HFFc6 (cell line): ENCODE measurements at regions not wholly inside any gene's neighbourhood (a gene's known extent, or its start where the extent isn't known, plus 50 kb on each side); places are given as distances from the start of the nearest gene placed in this dataset.

ENCODE experiments used
- DNase-seq: peaks from one replicate; pipeline ENCODE4 v3.0.0-alpha.2; 2018
- H3K27ac Mint-ChIP-seq: 2 replicates; pipeline ENCODE4 v1.8.0; 2020; ENCODE audit warnings: mild to moderate bottlenecking, mixed read lengths
- H3K27me3 Mint-ChIP-seq: 2 replicates; pipeline ENCODE4 v1.8.0; 2021; ENCODE audit warnings: mild to moderate bottlenecking, moderate library complexity, mixed read lengths; ENCODE audit not compliant: insufficient read depth
- H3K36me3 Mint-ChIP-seq: 2 replicates; pipeline ENCODE4 v1.8.0; 2021; ENCODE audit warnings: low read depth, mixed read lengths
- H3K4me1 Mint-ChIP-seq: 2 replicates; pipeline ENCODE4 v1.8.0; 2020; ENCODE audit warnings: low read depth, mixed read lengths
- H3K4me3 Mint-ChIP-seq: 2 replicates; pipeline ENCODE4 v1.8.0; 2020; ENCODE audit warnings: mild to moderate bottlenecking, moderate library complexity, mixed read lengths
- H3K9me3 Mint-ChIP-seq: 2 replicates; pipeline ENCODE4 v1.8.0; 2020; ENCODE audit warnings: mild to moderate bottlenecking, mixed read lengths
- TF ChIP-seq, protein P1 (sequence below): fragments of 200-600 bp; sonication (generic); IDR thresholded peaks from 2 replicates; pipeline ENCODE4 v1.5.0; 2021; ENCODE audit warnings: antibody characterized with exemption, mild to moderate bottlenecking

DNA sequence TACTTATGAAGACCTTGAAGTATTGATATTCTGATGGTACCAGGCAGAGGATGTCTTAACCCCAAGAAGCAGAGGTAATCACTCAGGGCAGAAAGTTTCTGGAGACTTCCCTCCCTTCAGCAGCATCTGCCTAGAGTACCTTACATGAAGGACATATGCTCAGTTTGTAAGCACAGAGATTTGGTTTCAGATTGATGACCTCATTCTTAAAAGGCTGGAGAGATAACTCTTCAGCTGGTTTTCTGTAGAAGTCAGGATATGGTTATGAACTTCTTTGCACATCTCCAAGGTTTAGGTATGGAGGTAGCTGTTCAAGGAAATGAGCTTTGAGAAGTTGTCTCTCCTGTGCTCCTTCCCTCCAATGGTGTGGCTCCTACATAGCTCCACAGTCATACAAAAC, 148.7 kb downstream of the HHIPL2 start:
- TF ChIP-seq, protein P1, sequence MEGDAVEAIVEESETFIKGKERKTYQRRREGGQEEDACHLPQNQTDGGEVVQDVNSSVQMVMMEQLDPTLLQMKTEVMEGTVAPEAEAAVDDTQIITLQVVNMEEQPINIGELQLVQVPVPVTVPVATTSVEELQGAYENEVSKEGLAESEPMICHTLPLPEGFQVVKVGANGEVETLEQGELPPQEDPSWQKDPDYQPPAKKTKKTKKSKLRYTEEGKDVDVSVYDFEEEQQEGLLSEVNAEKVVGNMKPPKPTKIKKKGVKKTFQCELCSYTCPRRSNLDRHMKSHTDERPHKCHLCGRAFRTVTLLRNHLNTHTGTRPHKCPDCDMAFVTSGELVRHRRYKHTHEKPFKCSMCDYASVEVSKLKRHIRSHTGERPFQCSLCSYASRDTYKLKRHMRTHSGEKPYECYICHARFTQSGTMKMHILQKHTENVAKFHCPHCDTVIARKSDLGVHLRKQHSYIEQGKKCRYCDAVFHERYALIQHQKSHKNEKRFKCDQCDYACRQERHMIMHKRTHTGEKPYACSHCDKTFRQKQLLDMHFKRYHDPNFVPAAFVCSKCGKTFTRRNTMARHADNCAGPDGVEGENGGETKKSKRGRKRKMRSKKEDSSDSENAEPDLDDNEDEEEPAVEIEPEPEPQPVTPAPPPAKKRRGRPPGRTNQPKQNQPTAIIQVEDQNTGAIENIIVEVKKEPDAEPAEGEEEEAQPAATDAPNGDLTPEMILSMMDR, result no peak
- Mint-ChIP-seq H3K4me3 (no peak overlapping the region), H3K27me3 (peaks cover 19% of the 10 kb centered on the region)

DNA sequence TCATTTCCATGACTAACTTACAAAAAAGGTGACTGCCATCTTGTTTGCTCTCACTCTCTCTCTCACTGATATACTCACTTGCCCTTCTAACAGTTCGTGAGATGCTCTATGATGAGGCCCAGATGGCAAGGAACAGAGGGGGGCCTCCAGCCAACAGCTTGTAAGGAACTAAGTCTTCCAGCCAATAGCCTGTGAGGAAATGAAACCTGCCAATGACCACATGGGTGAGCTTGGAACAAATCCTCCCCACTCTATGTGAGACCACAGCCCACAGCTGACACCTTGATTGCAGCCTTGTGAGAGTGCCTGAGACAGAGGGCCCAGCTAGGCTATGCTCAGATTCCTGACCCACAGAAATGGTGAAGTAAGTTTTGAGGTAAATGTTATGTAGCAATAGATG, 153.7 kb downstream of the HHIPL2 start:
- peaks cover 5% of the 10 kb centered on the region for H3K27me3 Mint-ChIP-seq
- H3K4me1 Mint-ChIP-seq, result peaks cover 40% of the 10 kb centered on the region
- H3K4me3 Mint-ChIP-seq, result no peak overlapping the region
- no peak for DNase-seq
- no peaks in the 10 kb centered on the region for H3K9me3 Mint-ChIP-seq
- H3K36me3 Mint-ChIP-seq, result no peaks in the 10 kb centered on the region
- no peak overlapping the region for H3K27ac Mint-ChIP-seq
- TF ChIP-seq, protein P1, result no peak

More for the DNA sequence above, 148.7 kb downstream of the HHIPL2 start:
- H3K9me3 Mint-ChIP-seq, result no peaks in the 10 kb centered on the region
- DNase-seq, result no peak
- no peaks in the 10 kb centered on the region for H3K4me1 Mint-ChIP-seq
- H3K27ac Mint-ChIP-seq, result no peak overlapping the region
- H3K36me3 Mint-ChIP-seq, result no peaks in the 10 kb centered on the region

DNA sequence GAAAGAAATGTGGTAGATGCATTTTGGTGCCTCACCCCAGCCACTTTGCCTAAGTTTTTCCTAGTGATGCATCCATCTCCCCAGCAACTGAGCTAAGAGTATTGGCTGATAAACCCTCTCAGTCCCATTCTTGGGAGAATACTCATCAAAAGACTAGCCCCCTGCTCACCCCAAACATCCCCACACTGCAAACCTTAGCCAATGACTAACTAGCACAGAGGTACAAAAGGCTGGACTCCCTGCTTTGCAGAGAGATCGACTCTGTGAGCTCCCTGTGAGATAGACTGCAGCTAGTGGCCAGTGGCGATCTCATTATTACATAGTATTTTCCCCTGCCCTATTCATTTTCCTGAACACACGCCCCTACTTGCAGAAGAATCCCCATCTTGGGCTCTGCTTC, 155.3 kb downstream of the HHIPL2 start:
- TF ChIP-seq, protein P1, result no peak
- Mint-ChIP-seq H3K4me1 (peaks cover 40% of the 10 kb centered on the region), H3K36me3 (no peaks in the 10 kb centered on the region), H3K9me3 (no peaks in the 10 kb centered on the region), H3K27me3 (peaks cover 1% of the 10 kb centered on the region), H3K27ac (no peak overlapping the region), H3K4me3 (no peak overlapping the region)
- peak; percentile 57 for DNase-seq

DNA sequence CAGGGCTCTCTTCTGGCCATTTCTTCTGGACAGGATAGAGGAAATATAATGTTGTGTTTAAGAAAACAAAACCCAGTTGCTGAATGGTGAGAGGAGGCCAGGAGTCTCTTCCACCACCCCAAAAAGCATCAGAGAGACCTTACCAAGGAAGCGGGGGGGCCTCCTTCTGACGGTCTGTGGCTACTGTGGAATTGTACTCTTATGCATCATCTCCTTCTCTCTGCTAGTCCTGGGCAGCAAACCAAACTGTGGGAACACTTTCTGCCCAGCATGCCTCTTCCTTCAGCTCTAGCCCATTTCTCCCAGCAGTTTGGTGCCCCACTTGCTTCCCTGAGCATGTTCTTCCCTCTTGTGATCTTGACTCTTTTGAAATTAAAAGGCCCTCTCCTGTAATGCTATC, 157.7 kb downstream of the HHIPL2 start:
- TF ChIP-seq, protein P1, result no peak
- no peaks in the 10 kb centered on the region for H3K9me3 Mint-ChIP-seq
- peak overlapping the region; percentile 56; the same call in 1 of the 2 replicates for H3K27ac Mint-ChIP-seq
- no peak overlapping the region for H3K4me3 Mint-ChIP-seq
- H3K4me1 Mint-ChIP-seq, result peaks cover 40% of the 10 kb centered on the region
- peaks cover 1% of the 10 kb centered on the region for H3K27me3 Mint-ChIP-seq
- H3K36me3 Mint-ChIP-seq, result no peaks in the 10 kb centered on the region
- peak; percentile 50 for DNase-seq

DNA sequence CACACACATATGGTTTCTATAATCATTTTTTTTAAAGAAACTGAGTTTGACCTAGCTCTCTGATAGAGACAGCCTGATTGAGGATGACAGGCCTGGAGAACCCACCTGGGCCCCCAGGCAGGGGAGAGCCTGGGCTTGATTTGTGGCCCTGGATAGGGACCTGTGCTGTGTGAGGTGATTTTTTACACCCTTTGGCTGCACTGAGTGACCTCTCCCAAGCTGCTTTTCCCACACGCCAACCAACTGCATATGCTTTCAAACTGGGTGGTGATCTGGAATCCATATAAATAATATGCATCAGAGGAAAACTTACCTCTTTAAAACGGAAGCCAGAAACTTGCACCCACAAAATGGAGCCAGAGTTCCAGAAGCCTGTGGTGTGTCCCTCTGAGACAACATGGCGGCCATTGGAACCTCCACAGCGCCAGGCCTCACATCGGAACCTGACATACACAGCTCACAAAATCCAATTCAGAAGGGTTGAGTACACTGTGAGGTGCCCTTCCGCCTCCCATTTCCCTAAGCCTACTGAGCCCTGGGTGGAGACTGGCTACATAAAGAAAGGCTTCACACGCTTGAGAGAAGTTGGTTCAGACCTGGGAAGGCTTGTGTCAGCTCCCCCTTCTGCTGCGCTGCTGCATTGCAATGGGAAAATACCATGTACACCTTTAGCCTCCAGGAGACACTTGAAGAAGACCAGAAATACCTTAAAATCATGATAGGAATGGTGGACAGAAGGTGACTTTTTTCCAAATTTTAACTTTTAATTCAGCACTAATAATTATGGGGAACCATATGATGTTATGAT, 160.7 kb downstream of the HHIPL2 start:
- no peak for DNase-seq

More for the DNA sequence above, 160.7 kb downstream of the HHIPL2 start:
- no peaks in the 10 kb centered on the region for H3K9me3 Mint-ChIP-seq
- H3K27me3 Mint-ChIP-seq, result peaks cover 1% of the 10 kb centered on the region
- TF ChIP-seq, protein P1, result peak; percentile 46; the same call in 1 of the 2 replicates
- H3K4me1 Mint-ChIP-seq, result peaks cover 28% of the 10 kb centered on the region
- no peak overlapping the region for H3K4me3 Mint-ChIP-seq
- H3K27ac Mint-ChIP-seq, result no peak overlapping the region
- no peaks in the 10 kb centered on the region for H3K36me3 Mint-ChIP-seq
